ENCODE measurements at regions not wholly inside any gene's neighbourhood (a gene's known extent, or its start where the extent isn't known, plus 50 kb on each side); places are given as distances from the start of the nearest gene placed in this dataset.

GRCh38 chr3:80252113-80252512 is 484.3 kb upstream of the ROBO1 start:
- no peak for DNase-seq

- DNase-seq, result no peak
Observed at GRCh38 chr3:80247766-80248165, 480.0 kb upstream of the ROBO1 start.

- no peak for DNase-seq
Observed at GRCh38 chr3:80244390-80244789, 476.6 kb upstream of the ROBO1 start.

- no peak for DNase-seq
Observed at GRCh38 chr3:80241791-80242190, 474.0 kb upstream of the ROBO1 start.

- no peak for DNase-seq
Observed at GRCh38 chr3:80239301-80239700, 471.5 kb upstream of the ROBO1 start.

GRCh38 chr3:80238606-80239005 is 470.8 kb upstream of the ROBO1 start:
- DNase-seq, result no peak

- no peak for DNase-seq
Observed at GRCh38 chr3:80238152-80238551, 470.4 kb upstream of the ROBO1 start.

GRCh38 chr3:80234706-80235105 is 466.9 kb upstream of the ROBO1 start:
- no peak for DNase-seq

- DNase-seq, result no peak
Observed at GRCh38 chr3:80233576-80233975, 465.8 kb upstream of the ROBO1 start.

GRCh38 chr3:80232760-80233159 is 465.0 kb upstream of the ROBO1 start:
- no peak for DNase-seq

- DNase-seq, result no peak
Observed at GRCh38 chr3:80230962-80231361, 463.2 kb upstream of the ROBO1 start.

- no peak for DNase-seq
Observed at GRCh38 chr3:80227216-80227615, 459.4 kb upstream of the ROBO1 start.

- no peak for DNase-seq
Observed at GRCh38 chr3:80215191-80215590, 447.4 kb upstream of the ROBO1 start.

- no peak for DNase-seq
Observed at GRCh38 chr3:80213086-80213485, 445.3 kb upstream of the ROBO1 start.

GRCh38 chr3:80192936-80193335 is 425.1 kb upstream of the ROBO1 start:
- DNase-seq, result no peak

GRCh38 chr3:80190051-80190450 is 422.3 kb upstream of the ROBO1 start:
- no peak for DNase-seq

GRCh38 chr3:80187981-80188380 is 420.2 kb upstream of the ROBO1 start:
- no peak for DNase-seq

GRCh38 chr3:80159990-80160506 is 392.2 kb upstream of the ROBO1 start:
- DNase-seq, result no peak

- DNase-seq, result no peak
Observed at GRCh38 chr3:80158332-80158731, 390.5 kb upstream of the ROBO1 start.

- DNase-seq, result no peak
Observed at GRCh38 chr3:80157546-80157945, 389.7 kb upstream of the ROBO1 start.

- DNase-seq, result no peak
Observed at GRCh38 chr3:80152692-80153091, 384.9 kb upstream of the ROBO1 start.

GRCh38 chr3:80142714-80143113 is 374.9 kb upstream of the ROBO1 start:
- no peak for DNase-seq

GRCh38 chr3:80141557-80141956 is 373.8 kb upstream of the ROBO1 start:
- no peak for DNase-seq

- DNase-seq, result no peak
Observed at GRCh38 chr3:80116281-80116680, 348.5 kb upstream of the ROBO1 start.

GRCh38 chr3:80114694-80115093 is 346.9 kb upstream of the ROBO1 start:
- DNase-seq, result no peak

GRCh38 chr3:80113331-80113730 is 345.5 kb upstream of the ROBO1 start:
- no peak for DNase-seq

Measured in NCI-H1417 treated with DMSO at 0.1 percent for 48 hours (cell line).